Nephron (organoid): ENCODE measurements at regions not wholly inside any gene's neighbourhood (a gene's known extent, or its start where the extent isn't known, plus 50 kb on each side); places are given as distances from the start of the nearest gene placed in this dataset.
A peak's percentile ranks its signal among the peaks of the same experiment; 100 is the strongest.
"Not testable (repeated sequence)": the region's sequence is repeated elsewhere in the genome, so short reads cannot be mapped to it uniquely, and the experiment has no call there.

Experiments used
- H3K27ac Mint-ChIP-seq, 3 experiments: 2 replicates each; pipeline ENCODE4 v1.8.0; 2020; ENCODE audit warnings: mixed read lengths in 3 of 3, mild to moderate bottlenecking in 2 of 3, moderate library complexity in 1 of 3
- H3K27me3 Mint-ChIP-seq: 2 replicates; pipeline ENCODE4 v1.8.0; 2021; ENCODE audit warnings: low read depth, mild to moderate bottlenecking, moderate library complexity, mixed read lengths
- H3K36me3 Mint-ChIP-seq: 2 replicates; pipeline ENCODE4 v1.8.0; 2020; ENCODE audit warnings: low read depth, mixed read lengths
- H3K4me1 Mint-ChIP-seq: 2 replicates; pipeline ENCODE4 v1.8.0; 2020; ENCODE audit warnings: mixed read lengths
- H3K4me3 Mint-ChIP-seq, 3 experiments: 2 replicates each; pipeline ENCODE4 v1.8.0; 2020; ENCODE audit warnings: mild to moderate bottlenecking in 3 of 3, mixed read lengths in 3 of 3, moderate library complexity in 2 of 3
- H3K9me3 Mint-ChIP-seq: 2 replicates; pipeline ENCODE4 v1.8.0; 2020; ENCODE audit warnings: mixed read lengths
- CTCF ChIP-seq, 3 experiments: fragments of 200-600 bp; sonication (generic); IDR thresholded peaks; one replicate each; pipeline ENCODE4 v1.5.0; 2021; ENCODE audit warnings: antibody characterized with exemption in 3 of 3; ENCODE audit not compliant: unreplicated experiment in 3 of 3

- no peaks in the 10 kb centered on the region for H3K36me3 Mint-ChIP-seq
- H3K4me3 Mint-ChIP-seq: peak overlapping the region; percentile 69 to 75 (median 74)
- no peaks in the 10 kb centered on the region for H3K9me3 Mint-ChIP-seq
- no peak for TF ChIP-seq CTCF (IDR thresholded peaks at IDR 0.05; ENCODE audit: unreplicated experiment in 3 of 3)
- peaks cover 78% of the 10 kb centered on the region for H3K27me3 Mint-ChIP-seq
- no peak overlapping the region for H3K27ac Mint-ChIP-seq
- peaks cover 19% of the 10 kb centered on the region for H3K4me1 Mint-ChIP-seq
These were observed 144.0 kb upstream of the GRK3 start for GRCh38 chr22:25420471-25420924.

- H3K27me3 Mint-ChIP-seq: peaks cover 78% of the 10 kb centered on the region
- H3K9me3 Mint-ChIP-seq: no peaks in the 10 kb centered on the region
- H3K4me3 Mint-ChIP-seq: peak overlapping the region; percentile 81 to 83 (median 82)
- H3K36me3 Mint-ChIP-seq: no peaks in the 10 kb centered on the region
- no peak overlapping the region for H3K27ac Mint-ChIP-seq
- no peak for TF ChIP-seq CTCF (IDR thresholded peaks at IDR 0.05; ENCODE audit: unreplicated experiment in 3 of 3)
- peaks cover 19% of the 10 kb centered on the region for H3K4me1 Mint-ChIP-seq
These were observed 143.3 kb upstream of the GRK3 start for GRCh38 chr22:25420925-25421904.

GRCh38 chr22:25426530-25427308 lies 137.8 kb upstream of the GRK3 start:
- peak in 2 of 3 experiments; percentile 23 to 37 for TF ChIP-seq CTCF (IDR thresholded peaks at IDR 0.05; ENCODE audit: unreplicated experiment in 3 of 3)
- not testable (repeated sequence) for H3K4me3 Mint-ChIP-seq, H3K4me1 Mint-ChIP-seq, H3K36me3 Mint-ChIP-seq, H3K27ac Mint-ChIP-seq, H3K9me3 Mint-ChIP-seq
- H3K27me3 Mint-ChIP-seq: peaks cover 51% of the 10 kb centered on the region

- H3K9me3 Mint-ChIP-seq, H3K27ac Mint-ChIP-seq, H3K4me3 Mint-ChIP-seq, H3K36me3 Mint-ChIP-seq, H3K4me1 Mint-ChIP-seq: not testable (repeated sequence)
- peaks cover 14% of the 10 kb centered on the region for H3K27me3 Mint-ChIP-seq
These were observed 132.7 kb upstream of the GRK3 start for GRCh38 chr22:25431637-25432342.

- not testable (repeated sequence) for H3K27me3 Mint-ChIP-seq, H3K4me3 Mint-ChIP-seq, H3K36me3 Mint-ChIP-seq, H3K4me1 Mint-ChIP-seq, H3K27ac Mint-ChIP-seq, H3K9me3 Mint-ChIP-seq
These were observed 131.0 kb upstream of the GRK3 start for GRCh38 chr22:25433381-25433970.

GRCh38 chr22:25437414-25438160 lies 126.9 kb upstream of the GRK3 start:
- Mint-ChIP-seq H3K4me3 (no peak overlapping the region), H3K4me1 (no peaks in the 10 kb centered on the region), H3K36me3 (no peaks in the 10 kb centered on the region), H3K27me3 (peaks cover 4% of the 10 kb centered on the region), H3K27ac (no peak overlapping the region), H3K9me3 (no peaks in the 10 kb centered on the region)
- TF ChIP-seq CTCF (IDR thresholded peaks at IDR 0.05; ENCODE audit: unreplicated experiment in 3 of 3): no peak
